A673 (cell line): ENCODE measurements at regions not wholly inside any gene's neighbourhood (a gene's known extent, or its start where the extent isn't known, plus 50 kb on each side); places are given as distances from the start of the nearest gene placed in this dataset.

ENCODE experiments used
- BruUV-seq: library from RNA; stranded (reverse); fragments of 400-500 nt; replicated peaks from 2 replicates; lab custom pipeline; 2021; lab: Mats Ljungman, UMichigan
- CTCF ChIA-PET: fragments of 300-600 bp; sonication (Branson Sonifier 250); formaldehyde crosslinking; loops from one replicate; lab custom pipeline; 2022; ENCODE audit warnings: antibody characterized with exemption; lab: Charles Lee
- POLR2A ChIA-PET: fragments of 300-600 bp; sonication (Branson Sonifier 250); formaldehyde crosslinking; loops from one replicate; lab custom pipeline; 2022; ENCODE audit warnings: antibody characterized with exemption; ENCODE audit not compliant: low non-redundant PET; lab: Charles Lee
- DNase-seq: peaks from one replicate; pipeline ENCODE4 v3.0.0-alpha.2; 2015; ENCODE audit warnings: low spot score
- H3K27ac ChIP-seq: fragments of 200-600 bp; sonication (generic); 2 replicates; pipeline ENCODE4 v1.5.1; 2016; ENCODE audit warnings: mixed run types, low read depth, mild to moderate bottlenecking, mixed read lengths, antibody characterized with exemption, low read length; ENCODE audit not compliant: poor library complexity, severe bottlenecking
- H3K27me3 ChIP-seq: fragments of 200-600 bp; sonication (generic); replicated peaks from 2 replicates; pipeline ENCODE4 v1.6.1; 2017; ENCODE audit warnings: mixed run types, low read depth, mild to moderate bottlenecking, mixed read lengths, antibody characterized with exemption, low read length; ENCODE audit not compliant: insufficient read depth, poor library complexity
- H3K36me3 ChIP-seq: fragments of 200-600 bp; sonication (generic); 2 replicates; pipeline ENCODE4 v1.6.1; 2016; ENCODE audit warnings: mixed run types, mild to moderate bottlenecking, mixed read lengths, antibody characterized with exemption, low read length; ENCODE audit not compliant: insufficient read depth, poor library complexity, severe bottlenecking
- H3K4me1 ChIP-seq: fragments of 200-600 bp; sonication (generic); 2 replicates; pipeline ENCODE4 v1.6.1; 2017; ENCODE audit warnings: mixed run types, mild to moderate bottlenecking, mixed read lengths, antibody characterized with exemption, low read length; ENCODE audit not compliant: insufficient read depth, poor library complexity, severe bottlenecking
- H3K4me3 ChIP-seq: fragments of 200-600 bp; sonication (generic); 2 replicates; pipeline ENCODE4 v1.5.1; 2016; ENCODE audit warnings: low read depth, mixed run types, mild to moderate bottlenecking, mixed read lengths, low read length; ENCODE audit not compliant: poor library complexity, severe bottlenecking
- H3K9me3 ChIP-seq: fragments of 200-600 bp; sonication (generic); 2 replicates; pipeline ENCODE4 v1.6.1; 2016; ENCODE audit warnings: mixed run types, low read depth, mild to moderate bottlenecking, mixed read lengths, antibody characterized with exemption, low read length; ENCODE audit not compliant: poor library complexity, severe bottlenecking
- EZH2 ChIP-seq: fragments of 200-600 bp; sonication (generic); IDR thresholded peaks from 2 replicates; pipeline ENCODE4 v1.6.1; 2017; ENCODE audit warnings: borderline replicate concordance, low read depth, mild to moderate bottlenecking, mixed read lengths, antibody characterized with exemption, low read length; ENCODE audit not compliant: poor library complexity, severe bottlenecking
- intact Hi-C: fragments of 100-400 bp; cut with micrococcal nuclease; formaldehyde crosslinking; loops from one replicate; pipeline ENCODE4 v1.10.0; 2022; ENCODE audit not compliant: unreplicated experiment
- TF ChIP-seq, protein P1 (sequence below): fragments of 300-800, 200-600 bp; sonication (generic); conservative IDR thresholded peaks from 2 replicates; pipeline ENCODE4 v1.5.1; 2017; ENCODE audit warnings: low read depth, mild to moderate bottlenecking, antibody characterized with exemption, low read length, moderate library complexity, mixed read lengths

DNA sequence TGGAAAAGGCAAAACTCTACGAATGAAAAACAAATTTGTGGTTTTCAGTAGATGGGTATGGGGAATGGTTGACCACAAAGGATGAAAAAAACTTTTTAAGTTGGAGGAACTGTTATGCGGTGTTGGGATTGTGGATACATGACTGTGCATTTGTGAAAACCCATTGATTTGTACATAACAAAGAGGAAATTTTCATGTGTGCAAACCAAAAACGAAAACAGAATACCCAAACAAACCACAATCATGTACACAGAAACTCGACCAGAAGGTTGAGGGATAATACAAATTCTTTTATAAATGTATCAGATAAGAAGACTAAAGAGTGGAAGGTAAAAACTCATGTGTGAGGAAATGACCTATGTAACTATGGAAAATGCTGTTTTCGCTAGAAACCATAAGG, 1012.4 kb downstream of the CDH18 start:
- ChIA-PET POLR2A (no interaction called here), CTCF (no interaction called here)
- no peak for DNase-seq
- TF ChIP-seq, protein P1, sequence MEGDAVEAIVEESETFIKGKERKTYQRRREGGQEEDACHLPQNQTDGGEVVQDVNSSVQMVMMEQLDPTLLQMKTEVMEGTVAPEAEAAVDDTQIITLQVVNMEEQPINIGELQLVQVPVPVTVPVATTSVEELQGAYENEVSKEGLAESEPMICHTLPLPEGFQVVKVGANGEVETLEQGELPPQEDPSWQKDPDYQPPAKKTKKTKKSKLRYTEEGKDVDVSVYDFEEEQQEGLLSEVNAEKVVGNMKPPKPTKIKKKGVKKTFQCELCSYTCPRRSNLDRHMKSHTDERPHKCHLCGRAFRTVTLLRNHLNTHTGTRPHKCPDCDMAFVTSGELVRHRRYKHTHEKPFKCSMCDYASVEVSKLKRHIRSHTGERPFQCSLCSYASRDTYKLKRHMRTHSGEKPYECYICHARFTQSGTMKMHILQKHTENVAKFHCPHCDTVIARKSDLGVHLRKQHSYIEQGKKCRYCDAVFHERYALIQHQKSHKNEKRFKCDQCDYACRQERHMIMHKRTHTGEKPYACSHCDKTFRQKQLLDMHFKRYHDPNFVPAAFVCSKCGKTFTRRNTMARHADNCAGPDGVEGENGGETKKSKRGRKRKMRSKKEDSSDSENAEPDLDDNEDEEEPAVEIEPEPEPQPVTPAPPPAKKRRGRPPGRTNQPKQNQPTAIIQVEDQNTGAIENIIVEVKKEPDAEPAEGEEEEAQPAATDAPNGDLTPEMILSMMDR: no peak
- TF ChIP-seq EZH2: no peak
- intact Hi-C loops: no loop called here
- H3K27me3 ChIP-seq: no peaks in the 10 kb centered on the region
- no peak overlapping the region for H3K27ac ChIP-seq
- peaks cover 9% of the 10 kb centered on the region for H3K9me3 ChIP-seq
- H3K36me3 ChIP-seq: no peaks in the 10 kb centered on the region
- no TSS peak for BruUV-seq
- H3K4me3 ChIP-seq: no peak overlapping the region
- H3K4me1 ChIP-seq: no peaks in the 10 kb centered on the region

DNA sequence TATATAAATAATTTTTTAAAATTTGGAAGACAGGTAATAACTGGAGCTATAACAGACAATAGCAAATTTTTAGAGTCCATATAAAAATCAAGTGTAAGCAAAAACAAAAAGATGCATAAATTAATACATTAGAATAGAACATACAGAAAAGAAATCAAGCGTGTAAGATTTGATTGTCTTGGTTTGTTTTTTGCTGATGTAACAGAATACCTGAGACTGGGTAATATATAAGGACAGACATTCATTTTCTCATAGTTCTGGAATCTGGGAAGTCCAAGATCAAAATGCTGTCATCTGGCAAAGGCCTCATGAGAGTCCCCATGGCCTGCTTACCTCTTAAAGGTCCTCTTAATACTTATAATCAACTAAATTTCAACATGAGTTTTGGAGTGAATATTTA, 1010.1 kb downstream of the CDH18 start:
- POLR2A ChIA-PET: no interaction called here
- TF ChIP-seq, protein P1: no peak
- TF ChIP-seq EZH2: no peak
- Histone ChIP-seq H3K27ac (no peak overlapping the region), H3K27me3 (no peaks in the 10 kb centered on the region), H3K9me3 (peaks cover 9% of the 10 kb centered on the region), H3K36me3 (no peaks in the 10 kb centered on the region), H3K4me3 (no peak overlapping the region), H3K4me1 (no peaks in the 10 kb centered on the region)
- BruUV-seq: no TSS peak
- no peak for DNase-seq
- intact Hi-C loops: no loop called here
- CTCF ChIA-PET: no interaction called here

DNA sequence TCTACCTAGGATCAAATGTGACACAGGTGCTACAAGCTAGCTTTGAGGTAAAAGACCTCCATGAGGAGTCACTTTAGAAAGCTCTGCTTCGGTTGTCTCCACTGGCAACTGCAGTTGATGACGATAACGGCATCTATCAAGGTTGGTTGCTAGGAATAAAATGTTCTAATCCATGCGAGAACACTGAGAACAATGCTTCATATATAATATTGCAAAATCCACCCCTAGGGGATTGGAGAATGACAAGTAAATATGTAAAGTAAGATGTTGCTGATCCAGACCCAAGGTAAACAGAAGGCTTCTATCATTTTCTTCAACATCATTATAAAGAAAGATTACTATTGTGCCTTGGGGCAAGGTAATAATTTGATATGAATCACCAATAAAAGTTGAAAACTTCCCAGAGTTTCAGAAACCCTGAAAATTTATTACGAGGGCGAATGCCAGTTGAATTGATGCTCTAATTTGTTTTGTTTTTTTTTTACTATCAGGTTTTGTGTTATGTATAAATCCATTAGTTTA, 1003.4 kb downstream of the CDH18 start:
- Histone ChIP-seq H3K4me3 (no peak overlapping the region), H3K27me3 (no peaks in the 10 kb centered on the region), H3K36me3 (no peaks in the 10 kb centered on the region), H3K4me1 (no peaks in the 10 kb centered on the region), H3K9me3 (no peaks in the 10 kb centered on the region), H3K27ac (no peak overlapping the region)
- no peak for TF ChIP-seq EZH2
- TF ChIP-seq, protein P1: no peak
- no TSS peak for BruUV-seq
- intact Hi-C loops: no loop called here
- POLR2A ChIA-PET: no interaction called here
- DNase-seq: no peak
- CTCF ChIA-PET: no interaction called here
